Hepatocyte (in vitro differentiated cells): ENCODE measurements at regions not wholly inside any gene's neighbourhood (a gene's known extent, or its start where the extent isn't known, plus 50 kb on each side); places are given as distances from the start of the nearest gene placed in this dataset.
"Not testable (repeated sequence)": the region's sequence is repeated elsewhere in the genome, so short reads cannot be mapped to it uniquely, and the experiment has no call there.

Source experiments
- CTCF ChIP-seq: fragments of 200-600 bp; sonication (generic); IDR thresholded peaks from 2 replicates; pipeline ENCODE4 v1.5.1; 2016; ENCODE audit warnings: antibody characterized with exemption, mild to moderate bottlenecking; ENCODE audit not compliant: poor library complexity
- EZH2 ChIP-seq: fragments of 200-600 bp; sonication (generic); IDR thresholded peaks from 2 replicates; pipeline ENCODE4 v1.6.1; 2016; ENCODE audit warnings: antibody characterized with exemption, mild to moderate bottlenecking, borderline replicate concordance

GRCh38 chr14:28635816-28636215, 130.8 kb upstream of the FOXG1 start:
- TF ChIP-seq CTCF, EZH2: not testable (repeated sequence)
